K562 (cell line): ENCODE measurements at regions not wholly inside any gene's neighbourhood (a gene's known extent, or its start where the extent isn't known, plus 50 kb on each side); places are given as distances from the start of the nearest gene placed in this dataset.

Experiments used
- ATAC-seq: fragments of 200-7000 bp; cut with Tn5 transposase; 3 replicates; pipeline ENCODE4 v1.9.1; 2020; ENCODE audit warnings: moderate library complexity
- BruUV-seq: library from RNA; stranded (reverse); fragments of 400-500 nt; replicated peaks from 2 replicates; lab custom pipeline; 2021; lab: Mats Ljungman, UMichigan
- CTCF ChIA-PET: fragments of 300-600 bp; formaldehyde crosslinking; extraction: SDS; loops from one replicate; lab custom pipeline; 2021; ENCODE audit warnings: low intra/inter-chr PET ratio; lab: Yijun Ruan, JAX
- POLR2A ChIA-PET: fragments of 300-600, 350-650 bp; sonication (Branson Sonifier 250); formaldehyde crosslinking; extraction: SDS; loops from one replicate; lab custom pipeline; 2021; ENCODE audit warnings: antibody characterized with exemption, inconsistent platforms; lab: Yijun Ruan, JAX
- DNase-seq, 4 experiments: peaks; one replicate each; pipeline versions ENCODE4 v3.0.0 to v3.0.0-alpha.2; 2011 to 2018; ENCODE audit warnings: low spot score in 3 of 4, mixed read lengths in 3 of 4; ENCODE audit errors: extremely low read depth in 1 of 4
- FAIRE-seq: peaks from 2 replicates; lab custom pipeline; 2011; peaks lifted over from hg19 to GRCh38; lab: Jason Lieb, UNC
- H2AFZ ChIP-seq: 2 replicates; pipeline ENCODE4 v1.6.0; 2011; ENCODE audit warnings: low read depth, low read length, control low read depth, inconsistent platforms
- H3K27ac ChIP-seq: fragments of 200-600 bp; 3 replicates; pipeline ENCODE4 v1.8.0; 2011; ENCODE audit warnings: low read depth, mild to moderate bottlenecking, control low read depth, inconsistent platforms, low read length, moderate library complexity, mixed read lengths; ENCODE audit errors: extremely low read depth
- H3K27me3 ChIP-seq, 2 experiments: fragments of 300-600 bp in 1 of 2; 2 replicates in 1 of 2; 3 replicates in 1 of 2; pipeline versions ENCODE4 v1.6.0 to v1.8.0; 2011; ENCODE audit warnings: inconsistent platforms in 2 of 2, low read length in 2 of 2, mild to moderate bottlenecking in 1 of 2, mixed read lengths in 1 of 2, moderate library complexity in 1 of 2; ENCODE audit not compliant: control insufficient read depth in 2 of 2, insufficient read depth in 2 of 2
- H3K36me3 ChIP-seq: fragments of 300-600 bp; 3 replicates; pipeline ENCODE4 v1.8.0; 2011; ENCODE audit warnings: mild to moderate bottlenecking, low read length, inconsistent platforms; ENCODE audit not compliant: control insufficient read depth, insufficient read depth
- H3K4me1 ChIP-seq, 2 experiments: fragments of 200-600 bp in 1 of 2; replicated peaks in 1 of 2; 2 replicates in 1 of 2; 3 replicates in 1 of 2; pipeline versions ENCODE4 v1.5.1 to v1.8.0; 2011; ENCODE audit warnings: inconsistent platforms in 2 of 2, low read length in 2 of 2, mild to moderate bottlenecking in 1 of 2, mixed read lengths in 1 of 2, moderate library complexity in 1 of 2; ENCODE audit not compliant: control insufficient read depth in 2 of 2, insufficient read depth in 2 of 2
- H3K4me2 ChIP-seq: 2 replicates; pipeline ENCODE4 v1.6.1; 2011; ENCODE audit warnings: low read length, control low read depth, inconsistent platforms, mixed read lengths; ENCODE audit not compliant: insufficient read depth
- H3K4me3 ChIP-seq: fragments of 200-600 bp; sonication (generic), shearing (Covaris generic); 2 replicates; pipeline ENCODE4 v1.5.1; 2016; ENCODE audit warnings: control low read depth, inconsistent platforms
- H3K79me2 ChIP-seq: fragments of 200-600 bp; 3 replicates; pipeline ENCODE4 v1.8.0; 2011; ENCODE audit warnings: low read length, inconsistent platforms; ENCODE audit not compliant: control insufficient read depth, insufficient read depth
- H3K9ac ChIP-seq, 2 experiments: 2 replicates each; pipeline versions ENCODE4 v1.6.0 to v1.6.1; 2011; ENCODE audit warnings: low read depth in 2 of 2, low read length in 2 of 2, control low read depth in 1 of 2, inconsistent platforms in 1 of 2, mild to moderate bottlenecking in 1 of 2, mixed read lengths in 1 of 2; ENCODE audit not compliant: insufficient read depth in 1 of 2
- H3K9me1 ChIP-seq: one replicate; pipeline ENCODE4 v1.6.0; 2011; ENCODE audit warnings: inconsistent platforms, mild to moderate bottlenecking, low read length, moderate library complexity; ENCODE audit not compliant: control insufficient read depth, insufficient read depth
- H3K9me3 ChIP-seq: replicated peaks from 2 replicates; pipeline ENCODE4 v1.5.1; 2011; ENCODE audit warnings: low read depth, low read length, inconsistent platforms; ENCODE audit not compliant: control insufficient read depth, insufficient read depth
- H4K20me1 ChIP-seq: replicated peaks from 2 replicates; pipeline ENCODE4 v1.6.1; 2011; ENCODE audit warnings: low read length, inconsistent platforms, mixed read lengths; ENCODE audit not compliant: control insufficient read depth, insufficient read depth
- C11orf30 ChIP-seq: fragments of 450-650 bp; IDR thresholded peaks from 2 replicates; pipeline ENCODE4 v1.6.1; 2016; ENCODE audit warnings: low read depth, mild to moderate bottlenecking
- DDX20 ChIP-seq: fragments of 450-650 bp; IDR thresholded peaks from 2 replicates; pipeline ENCODE4 v1.6.1; 2016; ENCODE audit warnings: missing genetic modification characterization, low read depth, mild to moderate bottlenecking, missing compliant biosample characterization, moderate library complexity
- HIVEP1 ChIP-seq: fragments of 250-450 bp; sonication (Bioruptor Pico); IDR thresholded peaks from 2 replicates; pipeline ENCODE4 v1.4.0; 2020; ENCODE audit warnings: mild to moderate bottlenecking
- MAFG ChIP-seq: fragments of 450-650 bp; conservative IDR thresholded peaks from 2 replicates; pipeline ENCODE4 v1.6.1; 2016; ENCODE audit warnings: missing genetic modification characterization, missing compliant biosample characterization
- POLR2H ChIP-seq: IDR thresholded peaks from 2 replicates; pipeline ENCODE4 v1.6.1; 2016; ENCODE audit warnings: missing genetic modification characterization, low read depth, mild to moderate bottlenecking, control low read depth, missing compliant biosample characterization, moderate library complexity
- PURB ChIP-seq: sonication (generic); formaldehyde crosslinking; IDR thresholded peaks from 2 replicates; pipeline ENCODE4 v1.9.0; 2021; ENCODE audit warnings: low read depth, mild to moderate bottlenecking, missing genetic modification reagents
- SAP30 ChIP-seq: fragments of 200-600 bp; sonication (generic); IDR thresholded peaks from 2 replicates; pipeline ENCODE4 v1.6.1; 2012; ENCODE audit warnings: borderline replicate concordance, low read depth, mild to moderate bottlenecking, moderate library complexity, low read length, control low read depth, inconsistent platforms; ENCODE audit not compliant: insufficient read depth, poor library complexity, severe bottlenecking
- TAF9B ChIP-seq: fragments of 450-650 bp; IDR thresholded peaks from 2 replicates; pipeline ENCODE4 v1.6.1; 2018; ENCODE audit warnings: mild to moderate bottlenecking; ENCODE audit not compliant: partially characterized antibody
- TARDBP ChIP-seq: fragments of 450-650 bp; IDR thresholded peaks from 2 replicates; pipeline ENCODE4 v1.6.1; 2016
- ZC3H4 ChIP-seq: sonication (generic); formaldehyde crosslinking; IDR thresholded peaks from 2 replicates; pipeline ENCODE4 v1.9.0; 2021; ENCODE audit warnings: missing genetic modification reagents, borderline replicate concordance
- ZKSCAN3 ChIP-seq: fragments of 250-450 bp; sonication (Bioruptor Pico); IDR thresholded peaks from 2 replicates; pipeline ENCODE4 v1.4.0; 2020
- ZNF224 ChIP-seq: sonication (generic); formaldehyde crosslinking; IDR thresholded peaks from 2 replicates; pipeline ENCODE4 v1.8.0; 2022; ENCODE audit warnings: mild to moderate bottlenecking, missing genetic modification reagents
- ZNF282 ChIP-seq: sonication (generic); formaldehyde crosslinking; IDR thresholded peaks from 2 replicates; pipeline ENCODE4 v1.8.1; 2023; ENCODE audit warnings: missing genetic modification reagents
- ZNF316 ChIP-seq: fragments of 450-650 bp; IDR thresholded peaks from 2 replicates; pipeline ENCODE4 v1.6.1; 2016
- ZNF785 ChIP-seq: fragments of 250-450 bp; sonication (Bioruptor Pico); IDR thresholded peaks from 2 replicates; pipeline ENCODE4 v1.4.0; 2020; ENCODE audit warnings: mild to moderate bottlenecking
- WGBS: fragments of 100-300 bp; shearing (Covaris generic); methylation state at CpG from one replicate; pipeline ENCODE4 v1.1.6; 2016; ENCODE audit warnings: low coverage, mixed read lengths; ENCODE audit not compliant: insufficient coverage; ENCODE audit errors: missing lambda C conversion rate; 5-methylcytosine and 5-hydroxymethylcytosine counted together
- in situ Hi-C: fragments of 300-500 bp; cut with MboI; formaldehyde crosslinking; loops from 4 replicates; pipeline ENCODE4 v1.15.0; 2018; ENCODE audit warnings: inconsistent platforms, mixed read lengths
- intact Hi-C: fragments of 100-400 bp; cut with micrococcal nuclease; formaldehyde crosslinking; loops from 2 replicates; pipeline ENCODE4 v1.14.2; 2022
- TF ChIP-seq, protein P1 (sequence below): fragments of 450-650 bp; IDR thresholded peaks from 2 replicates; pipeline ENCODE4 v1.6.1; 2017; ENCODE audit warnings: antibody characterized with exemption
- TF ChIP-seq, protein P2 (sequence below): IDR thresholded peaks from 2 replicates; pipeline ENCODE4 v1.6.1; 2011; ENCODE audit warnings: borderline replicate concordance, low read depth, mild to moderate bottlenecking, moderate library complexity, low read length; ENCODE audit not compliant: insufficient read depth, poor library complexity, severe bottlenecking
- TF ChIP-seq, protein P3 (sequence below): sonication (generic); formaldehyde crosslinking; IDR thresholded peaks from 2 replicates; pipeline ENCODE4 v1.5.0; 2020; ENCODE audit warnings: missing genetic modification reagents

DNA sequence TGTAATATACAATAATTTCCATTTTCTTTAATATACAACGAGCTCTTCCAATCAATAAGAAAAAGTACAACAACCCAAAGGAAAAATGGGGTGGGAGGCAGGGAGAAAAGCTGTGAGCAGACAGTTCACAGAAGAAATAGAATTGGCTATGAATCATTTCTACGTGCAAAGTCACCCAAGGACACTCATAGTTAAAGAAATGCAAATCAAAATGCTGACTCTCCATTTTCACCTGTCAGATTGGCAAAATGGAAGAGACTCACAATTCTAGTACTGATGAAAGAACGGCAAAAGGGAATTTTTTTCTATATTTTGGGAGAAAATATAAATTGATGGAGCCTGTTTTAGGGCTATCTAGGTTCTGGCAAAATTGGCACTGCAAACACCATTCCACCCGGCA lies 116.3 kb upstream of the MEF2A start:
- no peak overlapping the region for H3K4me2 ChIP-seq
- no peak overlapping the region for H3K4me3 ChIP-seq
- H3K9me3 ChIP-seq, result no peaks in the 10 kb centered on the region
- H3K4me1 ChIP-seq, result peaks cover 0 to 8% of the 10 kb centered on the region in 2 experiments; a peak in 3 of 5 replicates
- ChIA-PET CTCF (no interaction called here), POLR2A (no interaction called here)
- H2AFZ ChIP-seq, result no peak overlapping the region
- in situ Hi-C loops (no loop called here), intact Hi-C loops (no loop called here)
- no peak overlapping the region for H3K27ac ChIP-seq
- H3K27me3 ChIP-seq, result peaks cover 37 to 85% of the 10 kb centered on the region in 2 experiments; a peak in 4 of 5 replicates
- H3K36me3 ChIP-seq, result no peaks in the 10 kb centered on the region
- DNase-seq (no peak), FAIRE-seq (no peak), ATAC-seq (no peak)
- H3K79me2 ChIP-seq, result no peaks in the 10 kb centered on the region
- WGBS, result 4% methylated on average over 4 of the region's 4 CpGs
- BruUV-seq, result no TSS peak
- H3K9ac ChIP-seq, result no peak overlapping the region
- H4K20me1 ChIP-seq, result no peaks in the 10 kb centered on the region; the same call in 1 of the 2 replicates
- no peaks in the 10 kb centered on the region for H3K9me1 ChIP-seq
- TF ChIP-seq POLR2H (tag) (no peak), ZC3H4 (CRISPR knock-in tag) (no peak), TAF9B (no peak), MAFG (tag) (peak; percentile 85), PURB (CRISPR knock-in tag) (no peak), ZNF785 (no peak), HIVEP1 (CRISPR knock-in tag) (no peak), DDX20 (no peak), ZNF282 (CRISPR knock-in tag) (no peak), TARDBP (no peak), SAP30 (no peak), C11orf30 (peak; percentile 71), ZNF316 (peak; percentile 87), ZNF224 (no peak), ZKSCAN3 (no peak)
- TF ChIP-seq, protein P1, sequence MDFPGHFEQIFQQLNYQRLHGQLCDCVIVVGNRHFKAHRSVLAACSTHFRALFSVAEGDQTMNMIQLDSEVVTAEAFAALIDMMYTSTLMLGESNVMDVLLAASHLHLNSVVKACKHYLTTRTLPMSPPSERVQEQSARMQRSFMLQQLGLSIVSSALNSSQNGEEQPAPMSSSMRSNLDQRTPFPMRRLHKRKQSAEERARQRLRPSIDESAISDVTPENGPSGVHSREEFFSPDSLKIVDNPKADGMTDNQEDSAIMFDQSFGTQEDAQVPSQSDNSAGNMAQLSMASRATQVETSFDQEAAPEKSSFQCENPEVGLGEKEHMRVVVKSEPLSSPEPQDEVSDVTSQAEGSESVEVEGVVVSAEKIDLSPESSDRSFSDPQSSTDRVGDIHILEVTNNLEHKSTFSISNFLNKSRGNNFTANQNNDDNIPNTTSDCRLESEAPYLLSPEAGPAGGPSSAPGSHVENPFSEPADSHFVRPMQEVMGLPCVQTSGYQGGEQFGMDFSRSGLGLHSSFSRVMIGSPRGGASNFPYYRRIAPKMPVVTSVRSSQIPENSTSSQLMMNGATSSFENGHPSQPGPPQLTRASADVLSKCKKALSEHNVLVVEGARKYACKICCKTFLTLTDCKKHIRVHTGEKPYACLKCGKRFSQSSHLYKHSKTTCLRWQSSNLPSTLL, result no peak
- TF ChIP-seq, protein P2, sequence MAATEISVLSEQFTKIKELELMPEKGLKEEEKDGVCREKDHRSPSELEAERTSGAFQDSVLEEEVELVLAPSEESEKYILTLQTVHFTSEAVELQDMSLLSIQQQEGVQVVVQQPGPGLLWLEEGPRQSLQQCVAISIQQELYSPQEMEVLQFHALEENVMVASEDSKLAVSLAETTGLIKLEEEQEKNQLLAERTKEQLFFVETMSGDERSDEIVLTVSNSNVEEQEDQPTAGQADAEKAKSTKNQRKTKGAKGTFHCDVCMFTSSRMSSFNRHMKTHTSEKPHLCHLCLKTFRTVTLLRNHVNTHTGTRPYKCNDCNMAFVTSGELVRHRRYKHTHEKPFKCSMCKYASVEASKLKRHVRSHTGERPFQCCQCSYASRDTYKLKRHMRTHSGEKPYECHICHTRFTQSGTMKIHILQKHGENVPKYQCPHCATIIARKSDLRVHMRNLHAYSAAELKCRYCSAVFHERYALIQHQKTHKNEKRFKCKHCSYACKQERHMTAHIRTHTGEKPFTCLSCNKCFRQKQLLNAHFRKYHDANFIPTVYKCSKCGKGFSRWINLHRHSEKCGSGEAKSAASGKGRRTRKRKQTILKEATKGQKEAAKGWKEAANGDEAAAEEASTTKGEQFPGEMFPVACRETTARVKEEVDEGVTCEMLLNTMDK, result no peak
- TF ChIP-seq, protein P3, sequence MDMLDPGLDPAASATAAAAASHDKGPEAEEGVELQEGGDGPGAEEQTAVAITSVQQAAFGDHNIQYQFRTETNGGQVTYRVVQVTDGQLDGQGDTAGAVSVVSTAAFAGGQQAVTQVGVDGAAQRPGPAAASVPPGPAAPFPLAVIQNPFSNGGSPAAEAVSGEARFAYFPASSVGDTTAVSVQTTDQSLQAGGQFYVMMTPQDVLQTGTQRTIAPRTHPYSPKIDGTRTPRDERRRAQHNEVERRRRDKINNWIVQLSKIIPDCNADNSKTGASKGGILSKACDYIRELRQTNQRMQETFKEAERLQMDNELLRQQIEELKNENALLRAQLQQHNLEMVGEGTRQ (CRISPR knock-in tag), result no peak
